ENCODE measurements at regions not wholly inside any gene's neighbourhood (a gene's known extent, or its start where the extent isn't known, plus 50 kb on each side); places are given as distances from the start of the nearest gene placed in this dataset.

DNA sequence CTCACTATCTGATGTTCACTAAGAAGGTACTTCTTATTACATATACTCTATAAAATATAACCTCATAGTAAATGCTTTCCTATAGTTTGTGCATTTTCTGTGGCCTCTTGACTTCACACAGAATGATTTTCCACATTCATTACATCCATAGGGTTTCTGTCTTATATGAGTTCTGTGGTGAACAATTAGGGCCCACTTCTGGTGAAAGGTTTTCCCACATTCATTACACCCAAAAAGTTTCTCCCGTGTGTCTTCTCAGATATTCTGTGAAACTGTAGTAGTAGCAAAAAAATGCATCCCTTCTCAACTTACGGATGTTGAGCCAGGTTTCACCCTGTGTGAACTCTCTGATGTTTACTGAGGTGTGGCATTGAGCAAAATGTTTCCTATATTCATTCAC is 119.3 kb downstream of the ZNF33B start:
- TF ChIP-seq, protein P1, sequence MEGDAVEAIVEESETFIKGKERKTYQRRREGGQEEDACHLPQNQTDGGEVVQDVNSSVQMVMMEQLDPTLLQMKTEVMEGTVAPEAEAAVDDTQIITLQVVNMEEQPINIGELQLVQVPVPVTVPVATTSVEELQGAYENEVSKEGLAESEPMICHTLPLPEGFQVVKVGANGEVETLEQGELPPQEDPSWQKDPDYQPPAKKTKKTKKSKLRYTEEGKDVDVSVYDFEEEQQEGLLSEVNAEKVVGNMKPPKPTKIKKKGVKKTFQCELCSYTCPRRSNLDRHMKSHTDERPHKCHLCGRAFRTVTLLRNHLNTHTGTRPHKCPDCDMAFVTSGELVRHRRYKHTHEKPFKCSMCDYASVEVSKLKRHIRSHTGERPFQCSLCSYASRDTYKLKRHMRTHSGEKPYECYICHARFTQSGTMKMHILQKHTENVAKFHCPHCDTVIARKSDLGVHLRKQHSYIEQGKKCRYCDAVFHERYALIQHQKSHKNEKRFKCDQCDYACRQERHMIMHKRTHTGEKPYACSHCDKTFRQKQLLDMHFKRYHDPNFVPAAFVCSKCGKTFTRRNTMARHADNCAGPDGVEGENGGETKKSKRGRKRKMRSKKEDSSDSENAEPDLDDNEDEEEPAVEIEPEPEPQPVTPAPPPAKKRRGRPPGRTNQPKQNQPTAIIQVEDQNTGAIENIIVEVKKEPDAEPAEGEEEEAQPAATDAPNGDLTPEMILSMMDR (IDR thresholded peaks at IDR 0.05) = no peak
- TF ChIP-seq ZFX (IDR thresholded peaks at IDR 0.05; ENCODE audit: borderline replicate concordance) = no peak
